MM.1S (cell line): ENCODE measurements at regions not wholly inside any gene's neighbourhood (a gene's known extent, or its start where the extent isn't known, plus 50 kb on each side); places are given as distances from the start of the nearest gene placed in this dataset.

Source experiments
- EZH2 ChIP-seq: fragments of 300-600 bp; sonication (generic); optimal IDR thresholded peaks from 2 replicates; pipeline ENCODE3; 2017; ENCODE audit warnings: low read depth, mild to moderate bottlenecking, antibody characterized with exemption, low read length, mixed read lengths
- EZH2phosphoT487 ChIP-seq: fragments of 300-600 bp; sonication (generic); IDR thresholded peaks from 2 replicates; pipeline ENCODE4 v1.6.1; 2018; ENCODE audit warnings: antibody characterized with exemption, low read length
- TF ChIP-seq, protein P1 (sequence below): fragments of 300-600 bp; sonication (generic); IDR thresholded peaks from 2 replicates; pipeline ENCODE4 v1.5.1; 2016; ENCODE audit warnings: antibody characterized with exemption, low read length, mixed read lengths

DNA sequence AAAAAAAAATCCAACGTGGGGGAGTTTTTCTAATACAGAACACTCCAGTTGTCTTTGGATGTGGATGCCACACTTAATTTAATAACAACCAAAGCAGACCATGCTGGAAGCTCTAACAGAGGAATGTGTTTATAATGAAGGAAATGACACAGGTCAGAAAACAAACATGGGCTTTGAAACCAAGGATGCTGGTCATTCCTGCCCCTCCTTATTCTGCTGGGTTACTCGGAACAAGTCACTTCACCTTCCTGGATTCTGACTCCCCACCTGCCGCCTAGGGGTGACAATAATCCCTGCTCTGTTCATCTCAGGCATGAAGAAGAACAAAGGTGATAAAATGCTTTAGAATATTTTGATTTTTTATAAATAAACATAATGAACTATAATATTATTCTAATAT is 240.9 kb upstream of the ADAMTS9 start:
- no peak for TF ChIP-seq EZH2phosphoT487
- TF ChIP-seq, protein P1, sequence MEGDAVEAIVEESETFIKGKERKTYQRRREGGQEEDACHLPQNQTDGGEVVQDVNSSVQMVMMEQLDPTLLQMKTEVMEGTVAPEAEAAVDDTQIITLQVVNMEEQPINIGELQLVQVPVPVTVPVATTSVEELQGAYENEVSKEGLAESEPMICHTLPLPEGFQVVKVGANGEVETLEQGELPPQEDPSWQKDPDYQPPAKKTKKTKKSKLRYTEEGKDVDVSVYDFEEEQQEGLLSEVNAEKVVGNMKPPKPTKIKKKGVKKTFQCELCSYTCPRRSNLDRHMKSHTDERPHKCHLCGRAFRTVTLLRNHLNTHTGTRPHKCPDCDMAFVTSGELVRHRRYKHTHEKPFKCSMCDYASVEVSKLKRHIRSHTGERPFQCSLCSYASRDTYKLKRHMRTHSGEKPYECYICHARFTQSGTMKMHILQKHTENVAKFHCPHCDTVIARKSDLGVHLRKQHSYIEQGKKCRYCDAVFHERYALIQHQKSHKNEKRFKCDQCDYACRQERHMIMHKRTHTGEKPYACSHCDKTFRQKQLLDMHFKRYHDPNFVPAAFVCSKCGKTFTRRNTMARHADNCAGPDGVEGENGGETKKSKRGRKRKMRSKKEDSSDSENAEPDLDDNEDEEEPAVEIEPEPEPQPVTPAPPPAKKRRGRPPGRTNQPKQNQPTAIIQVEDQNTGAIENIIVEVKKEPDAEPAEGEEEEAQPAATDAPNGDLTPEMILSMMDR: no peak
- no peak for TF ChIP-seq EZH2
